Aorta (tissue), 5 donors: ENCODE measurements at regions not wholly inside any gene's neighbourhood (a gene's known extent, or its start where the extent isn't known, plus 50 kb on each side); places are given as distances from the start of the nearest gene placed in this dataset.

Experiments used
- ATAC-seq: fragments of 200-7000 bp; cut with Tn5 transposase; one replicate; pipeline ENCODE4 v1.9.1; 2022; ENCODE audit warnings: moderate library complexity; ENCODE audit not compliant: low FRiP score
- DNase-seq, 2 donors: peaks; one replicate each; pipeline ENCODE4 v3.0.0-alpha.2; 2020
- H3K27ac ChIP-seq, 2 donors: one replicate each; pipeline ENCODE4 v1.5.1; 2013; ENCODE audit warnings: low read length in 2 of 2, mild to moderate bottlenecking in 2 of 2, moderate library complexity in 2 of 2, control low read depth in 1 of 2, inconsistent platforms in 1 of 2, low read depth in 1 of 2
- H3K27me3 ChIP-seq, 2 donors: one replicate each; pipeline ENCODE4 v1.6.1; 2013; ENCODE audit warnings: control low read depth in 1 of 2, low read length in 1 of 2, mild to moderate bottlenecking in 1 of 2, moderate library complexity in 1 of 2; ENCODE audit not compliant: insufficient read depth in 2 of 2, control insufficient read depth in 1 of 2
- H3K36me3 ChIP-seq, 2 donors: one replicate each; pipeline ENCODE4 v1.6.1; 2013; ENCODE audit warnings: control low read depth in 1 of 2, low read length in 1 of 2, mild to moderate bottlenecking in 1 of 2; ENCODE audit not compliant: insufficient read depth in 2 of 2, control insufficient read depth in 1 of 2
- H3K4me1 ChIP-seq, 2 donors: one replicate each; pipeline ENCODE4 v1.6.1; 2013; ENCODE audit warnings: low read length in 2 of 2, control low read depth in 1 of 2, mild to moderate bottlenecking in 1 of 2, moderate library complexity in 1 of 2; ENCODE audit not compliant: insufficient read depth in 2 of 2, control insufficient read depth in 1 of 2
- H3K4me3 ChIP-seq, 2 donors: one replicate each; pipeline ENCODE4 v1.5.1; 2013; ENCODE audit warnings: low read length in 2 of 2, control low read depth in 1 of 2, mild to moderate bottlenecking in 1 of 2
- H3K9me3 ChIP-seq: one replicate; pipeline ENCODE4 v1.6.1; 2013; ENCODE audit warnings: mild to moderate bottlenecking, low read length; ENCODE audit not compliant: control insufficient read depth
- WGBS, 2 donors: extraction: QIAGEN DNeasy Blood & Tissue Kit; methylation state at CpG; one replicate each; pipeline ENCODE4 v1.1.7; 2013; 5-methylcytosine and 5-hydroxymethylcytosine counted together
- intact Hi-C, 2 donors: fragments of 100-400 bp; cut with DNase I; formaldehyde crosslinking; loops; one replicate each; pipeline versions ENCODE4 v1.14.2 to v1.15.0; 2022
- donor health status: healthy with polysubstance abuse.
- donor health status: Bipolar disorder and iron deficiency.
- donor health status: DM: no; HTN: no; CAD: no.
- donor health status: DM: no; HTN: no; CAD: no.
- donor health status: DM: yes; HTN: yes; CAD: no.

DNA sequence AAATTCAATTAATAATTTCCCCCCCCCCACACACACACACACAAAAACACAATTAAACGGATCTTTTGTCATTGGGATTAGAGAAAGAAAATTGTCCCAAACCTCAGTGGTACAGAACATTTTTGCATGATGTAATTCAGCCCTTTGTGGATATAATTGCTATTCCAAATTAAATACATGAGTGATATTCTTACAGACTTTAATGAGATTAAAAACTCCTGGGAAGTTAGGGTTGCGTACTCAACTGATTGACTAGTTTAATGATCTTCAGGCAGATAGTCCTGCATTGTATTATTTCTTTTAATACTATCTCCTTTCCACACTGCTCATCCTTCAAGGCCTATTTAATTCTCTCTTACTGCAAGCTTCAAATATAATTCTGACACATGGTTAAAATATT is 711.8 kb upstream of the LRFN5 start:
- Histone ChIP-seq H3K9me3 (no peaks in the 10 kb centered on the region), H3K4me1 (no peaks in the 10 kb centered on the region), H3K27ac (no peak overlapping the region), H3K4me3 (no peak overlapping the region), H3K27me3 (no peaks in the 10 kb centered on the region), H3K36me3 (no peaks in the 10 kb centered on the region)
- no peak for DNase-seq
- no peak for ATAC-seq
- intact Hi-C loops: no loop called here
- 89% methylated on average over 2 of the region's 2 CpGs for WGBS, 2 donors

DNA sequence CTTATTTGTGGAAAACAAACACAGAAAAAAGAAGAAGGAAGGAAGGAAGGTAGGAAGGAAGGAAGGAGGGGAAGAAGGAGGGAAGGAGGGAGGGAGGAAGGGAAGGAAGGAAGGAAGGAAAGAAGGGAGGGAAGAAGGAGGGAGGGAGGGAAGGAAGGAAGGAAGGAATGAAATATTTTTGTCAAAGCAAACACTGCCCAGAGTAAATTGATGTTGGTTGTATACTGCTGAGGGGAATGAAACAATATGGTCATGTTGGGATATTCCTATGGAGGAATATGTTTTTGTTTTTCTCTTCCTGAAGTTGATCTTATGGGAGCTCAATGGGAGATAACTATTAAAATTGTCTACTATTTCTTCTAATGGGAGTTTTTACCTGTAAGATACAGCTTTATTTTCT is 717.5 kb upstream of the LRFN5 start:
- no peaks in the 10 kb centered on the region for H3K4me1 ChIP-seq
- H3K36me3 ChIP-seq: no peaks in the 10 kb centered on the region
- no peak overlapping the region for H3K27ac ChIP-seq
- intact Hi-C loops: no loop called here
- H3K4me3 ChIP-seq: no peak overlapping the region
- no peaks in the 10 kb centered on the region for H3K9me3 ChIP-seq
- ATAC-seq (no peak), DNase-seq (no peak)
- no peaks in the 10 kb centered on the region for H3K27me3 ChIP-seq

DNA sequence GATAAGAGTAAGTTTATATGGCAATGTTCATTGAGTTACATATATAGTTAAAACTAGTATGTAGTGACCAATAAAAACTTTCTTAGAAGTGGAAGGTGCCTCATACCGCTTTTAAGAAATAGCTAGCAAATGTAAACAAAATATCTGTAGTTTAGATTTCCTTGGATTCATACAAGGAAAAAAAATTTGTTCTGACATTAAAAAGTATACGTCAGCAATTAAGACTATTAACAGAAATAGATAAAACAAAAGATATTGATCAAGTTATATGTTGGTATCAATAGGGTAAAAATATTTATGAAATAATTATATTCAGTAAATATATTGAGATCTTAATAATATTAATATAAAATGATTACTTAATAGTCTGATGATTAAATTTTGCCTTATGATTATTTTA is 718.8 kb upstream of the LRFN5 start:
- no peak for DNase-seq
- H3K9me3 ChIP-seq: no peaks in the 10 kb centered on the region
- H3K27me3 ChIP-seq: no peaks in the 10 kb centered on the region
- no peak for ATAC-seq
- H3K4me1 ChIP-seq: no peaks in the 10 kb centered on the region
- no peak overlapping the region for H3K4me3 ChIP-seq
- intact Hi-C loops: no loop called here
- no peak overlapping the region for H3K27ac ChIP-seq
- WGBS, 2 donors: 75 to 77% methylated on average over 2 of the region's 2 CpGs
- no peaks in the 10 kb centered on the region for H3K36me3 ChIP-seq

DNA sequence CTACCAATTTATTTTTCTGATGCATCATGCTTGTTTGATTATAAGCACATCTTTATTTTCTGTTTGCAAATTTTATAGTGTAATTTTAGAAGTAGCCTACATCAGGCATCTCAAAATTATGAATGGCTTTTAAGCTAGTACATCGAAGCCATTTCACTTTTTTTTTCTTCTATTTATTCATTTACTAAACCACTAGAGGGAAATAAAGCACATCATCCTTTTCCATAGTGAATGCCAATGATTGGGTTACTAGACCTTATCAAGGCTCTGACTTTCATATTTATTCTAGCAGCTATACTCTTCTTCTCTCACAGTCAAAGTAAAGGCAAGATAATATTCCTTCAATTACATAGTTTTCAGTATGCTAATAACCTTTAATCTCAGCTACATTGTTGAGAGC is 736.4 kb upstream of the LRFN5 start:
- intact Hi-C loops: no loop called here
- no peaks in the 10 kb centered on the region for H3K9me3 ChIP-seq
- H3K36me3 ChIP-seq: no peaks in the 10 kb centered on the region
- 49 to 57% methylated on average over 1 of the region's 1 CpG for WGBS, 2 donors
- H3K27ac ChIP-seq: no peak overlapping the region
- ATAC-seq (no peak), DNase-seq (no peak)
- H3K4me1 ChIP-seq: no peaks in the 10 kb centered on the region
- H3K4me3 ChIP-seq: no peak overlapping the region
- no peaks in the 10 kb centered on the region for H3K27me3 ChIP-seq

DNA sequence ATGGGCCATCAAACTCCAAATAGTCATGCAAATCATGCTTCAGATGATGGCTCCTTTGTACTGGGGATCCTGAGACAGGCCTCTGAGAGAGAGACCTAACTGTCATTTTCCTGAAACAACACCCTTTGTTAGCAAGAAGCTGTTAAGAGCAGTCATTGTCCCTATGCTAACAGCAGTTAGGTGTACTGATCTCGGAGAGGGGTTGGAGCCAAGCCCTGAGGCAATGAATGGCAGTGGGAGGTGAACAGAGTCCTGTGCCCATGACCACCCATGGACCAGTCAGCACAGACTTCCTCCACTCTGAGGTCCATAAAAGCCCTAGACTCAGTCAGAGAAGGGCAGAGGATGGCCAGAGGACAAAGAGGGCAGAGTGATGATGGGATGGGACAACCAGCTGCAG is 747.6 kb upstream of the LRFN5 start:
- no peaks in the 10 kb centered on the region for H3K36me3 ChIP-seq
- DNase-seq (no peak), ATAC-seq (no peak)
- no peaks in the 10 kb centered on the region for H3K9me3 ChIP-seq
- H3K4me1 ChIP-seq: no peaks in the 10 kb centered on the region
- H3K27me3 ChIP-seq: no peaks in the 10 kb centered on the region
- intact Hi-C loops: loop anchor here in 1 of 2 donors (5.0 kb wide), 1 partner anchor 762 kb away; no protein-coding TSS in a partner anchor
- WGBS, 2 donors: 41 to 56% methylated on average over 1 of the region's 1 CpG
- no peak overlapping the region for H3K27ac ChIP-seq
- no peak overlapping the region for H3K4me3 ChIP-seq

DNA sequence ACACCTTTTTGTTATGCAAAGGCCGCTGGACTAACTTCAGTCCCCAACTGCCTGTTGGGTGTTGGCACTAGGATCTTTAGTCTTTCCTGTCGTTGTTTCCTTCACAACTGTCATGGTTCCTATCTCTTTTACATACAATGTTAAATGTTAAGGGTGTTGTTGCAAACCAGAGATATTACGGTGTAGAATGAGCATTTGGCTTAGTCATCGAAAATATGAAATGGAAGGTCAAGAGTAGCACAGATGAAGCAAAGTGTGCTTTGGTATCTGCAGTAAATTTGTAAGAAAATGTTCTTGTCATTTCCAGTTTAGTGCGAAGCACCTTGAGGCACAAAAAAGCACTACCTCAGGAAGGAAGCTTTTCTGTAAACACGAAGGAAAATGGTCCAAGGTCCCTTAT is 751.3 kb upstream of the LRFN5 start:
- no peak for DNase-seq
- ATAC-seq: no peak
- intact Hi-C loops: loop anchor here in 1 of 2 donors (5.0 kb wide), 1 partner anchor 758 kb away; no protein-coding TSS in a partner anchor
- WGBS, 2 donors: 84 to 86% methylated on average over 6 of the region's 6 CpGs
- H3K27ac ChIP-seq: no peak overlapping the region
- H3K4me1 ChIP-seq: no peaks in the 10 kb centered on the region
- no peak overlapping the region for H3K4me3 ChIP-seq
- H3K9me3 ChIP-seq: no peaks in the 10 kb centered on the region
- no peaks in the 10 kb centered on the region for H3K36me3 ChIP-seq
- H3K27me3 ChIP-seq: no peaks in the 10 kb centered on the region

DNA sequence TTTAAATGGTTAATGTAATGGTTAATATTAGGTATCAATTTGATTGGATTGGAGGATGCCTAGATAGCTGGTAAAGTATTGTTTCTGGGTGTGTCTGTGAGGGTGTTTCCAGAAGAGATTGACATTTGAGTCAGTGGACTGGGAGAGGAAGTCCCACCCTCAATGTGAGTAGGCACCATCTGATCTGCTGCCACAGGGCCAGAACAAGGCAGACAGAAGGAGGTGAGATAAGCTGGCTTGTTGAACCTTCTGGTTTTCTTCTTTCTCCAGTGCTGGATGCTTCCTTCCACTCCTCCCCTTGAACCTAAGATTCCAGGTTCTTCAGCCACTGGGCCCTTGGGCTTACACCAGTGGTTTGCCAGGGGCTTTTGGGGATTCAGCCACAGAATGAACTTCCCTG is 756.5 kb upstream of the LRFN5 start:
- no peaks in the 10 kb centered on the region for H3K36me3 ChIP-seq
- ATAC-seq: no peak

DNA sequence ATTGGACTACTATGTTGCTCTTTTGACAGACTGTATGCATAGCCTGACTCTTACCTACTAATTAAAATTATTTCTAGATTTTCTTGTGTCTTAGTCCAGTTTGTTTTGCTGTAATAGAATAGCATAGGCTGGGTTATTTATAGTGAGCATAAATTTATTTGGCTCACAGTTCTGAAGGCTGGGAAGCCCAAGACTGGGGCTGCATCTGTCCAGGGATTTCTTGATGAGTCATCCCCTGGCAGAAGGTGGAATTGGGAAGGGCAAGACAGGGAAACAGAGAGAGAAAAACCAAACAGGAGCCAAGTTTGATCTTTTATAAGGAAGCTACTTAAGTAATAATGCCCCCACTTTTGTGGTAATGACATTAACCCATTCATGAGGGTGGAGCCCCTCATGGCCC is 759.2 kb upstream of the LRFN5 start:
- Histone ChIP-seq H3K27ac (no peak overlapping the region), H3K4me1 (no peaks in the 10 kb centered on the region), H3K4me3 (no peak overlapping the region), H3K27me3 (no peaks in the 10 kb centered on the region), H3K9me3 (no peaks in the 10 kb centered on the region), H3K36me3 (no peaks in the 10 kb centered on the region)
- ATAC-seq: no peak
- DNase-seq: no peak
- intact Hi-C loops: no loop called here

More for the DNA sequence above, 756.5 kb upstream of the LRFN5 start:
- Histone ChIP-seq H3K4me3 (no peak overlapping the region), H3K9me3 (no peaks in the 10 kb centered on the region), H3K27ac (no peak overlapping the region), H3K4me1 (no peaks in the 10 kb centered on the region), H3K27me3 (no peaks in the 10 kb centered on the region)
- intact Hi-C loops: no loop called here
- DNase-seq: no peak

DNA sequence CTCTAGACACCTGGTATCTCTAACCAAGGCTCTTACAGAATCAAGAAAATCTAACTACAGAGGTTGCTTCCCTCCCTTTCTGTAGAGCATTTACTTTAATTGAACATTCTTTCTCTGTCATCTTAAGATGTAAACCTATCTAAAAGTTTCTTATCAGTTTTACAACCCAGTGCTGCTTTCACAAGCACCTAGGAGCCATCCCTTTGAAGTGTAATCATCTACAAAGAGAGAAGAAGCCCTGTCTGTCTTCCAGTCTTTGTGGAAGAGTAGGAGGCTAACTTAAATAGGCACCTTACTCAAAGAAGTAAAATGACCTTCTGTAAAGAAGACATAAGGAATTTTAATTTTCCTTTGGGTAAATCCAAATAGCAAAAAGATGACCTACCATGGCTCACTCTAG is 763.9 kb upstream of the LRFN5 start:
- H3K4me1 ChIP-seq: no peaks in the 10 kb centered on the region
- H3K27me3 ChIP-seq: no peaks in the 10 kb centered on the region
- DNase-seq (no peak), ATAC-seq (no peak)
- H3K27ac ChIP-seq: no peak overlapping the region
- H3K4me3 ChIP-seq: no peak overlapping the region
- no peaks in the 10 kb centered on the region for H3K36me3 ChIP-seq
- intact Hi-C loops: no loop called here
- no peaks in the 10 kb centered on the region for H3K9me3 ChIP-seq

DNA sequence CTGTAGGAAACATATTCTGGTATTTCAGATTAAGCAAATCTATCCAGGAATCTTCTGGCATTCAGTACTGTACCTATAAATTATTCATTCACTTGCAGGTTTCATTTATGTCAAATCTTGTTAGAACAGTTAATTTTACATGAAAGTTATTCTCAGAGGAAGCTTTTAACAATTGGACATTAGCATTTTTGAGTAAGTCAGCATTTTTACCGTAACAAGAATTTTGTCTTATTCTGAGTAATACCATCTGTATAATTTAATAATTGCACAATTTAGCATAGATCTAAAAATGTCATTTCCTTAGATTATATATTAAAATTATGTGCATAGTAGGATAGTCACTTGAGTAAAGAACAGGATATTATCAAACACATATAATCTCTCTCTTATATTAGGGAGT is 764.8 kb upstream of the LRFN5 start:
- Histone ChIP-seq H3K36me3 (no peaks in the 10 kb centered on the region), H3K27ac (no peak overlapping the region), H3K4me1 (no peaks in the 10 kb centered on the region), H3K4me3 (no peak overlapping the region), H3K27me3 (no peaks in the 10 kb centered on the region), H3K9me3 (no peaks in the 10 kb centered on the region)
- intact Hi-C loops: no loop called here
- no peak for DNase-seq
- 53 to 81% methylated on average over 1 of the region's 1 CpG for WGBS, 2 donors
- no peak for ATAC-seq
